MG63 (cell line): ENCODE measurements at regions not wholly inside any gene's neighbourhood (a gene's known extent, or its start where the extent isn't known, plus 50 kb on each side); places are given as distances from the start of the nearest gene placed in this dataset.

ENCODE experiments used
- DNase-seq: peaks from one replicate; pipeline ENCODE4 v3.0.0-alpha.2; 2020
- H3K27me3 ChIP-seq: fragments of 250-450 bp; sonication (Bioruptor Pico); 2 replicates; pipeline ENCODE4 v1.5.1; 2020; ENCODE audit warnings: mild to moderate bottlenecking, moderate library complexity
- H3K36me3 ChIP-seq: fragments of 250-450 bp; sonication (Bioruptor Pico); 2 replicates; pipeline ENCODE4 v1.5.1; 2020; ENCODE audit warnings: mild to moderate bottlenecking, moderate library complexity
- H3K4me3 ChIP-seq: fragments of 250-450 bp; sonication (Bioruptor Pico); 2 replicates; pipeline ENCODE4 v1.5.1; 2020; ENCODE audit warnings: mild to moderate bottlenecking, moderate library complexity
- H3K9me3 ChIP-seq: fragments of 250-450 bp; sonication (Bioruptor Pico); 2 replicates; pipeline ENCODE4 v1.5.1; 2020; ENCODE audit warnings: mild to moderate bottlenecking, moderate library complexity

- Histone ChIP-seq H3K9me3 (no peaks in the 10 kb centered on the region), H3K36me3 (no peaks in the 10 kb centered on the region), H3K27me3 (no peaks in the 10 kb centered on the region), H3K4me3 (no peak overlapping the region)
- DNase-seq, result no peak
Observed at GRCh38 chr2:47660168-47660567, 89.4 kb upstream of the KCNK12 start.

- Histone ChIP-seq H3K4me3 (no peak overlapping the region), H3K36me3 (no peaks in the 10 kb centered on the region), H3K9me3 (no peaks in the 10 kb centered on the region), H3K27me3 (no peaks in the 10 kb centered on the region)
- no peak for DNase-seq
Observed at GRCh38 chr2:47658646-47659320, 88.0 kb upstream of the KCNK12 start.

- DNase-seq, result no peak
- Histone ChIP-seq H3K4me3 (no peak overlapping the region), H3K36me3 (no peaks in the 10 kb centered on the region), H3K27me3 (no peaks in the 10 kb centered on the region), H3K9me3 (no peaks in the 10 kb centered on the region)
Observed at GRCh38 chr2:47657886-47658489, 87.2 kb upstream of the KCNK12 start.

- Histone ChIP-seq H3K9me3 (no peaks in the 10 kb centered on the region), H3K36me3 (no peaks in the 10 kb centered on the region), H3K27me3 (no peaks in the 10 kb centered on the region), H3K4me3 (no peak overlapping the region)
- no peak for DNase-seq
Observed at GRCh38 chr2:47656715-47657600, 86.2 kb upstream of the KCNK12 start.

GRCh38 chr2:47655563-47655880, 84.7 kb upstream of the KCNK12 start:
- no peaks in the 10 kb centered on the region for H3K9me3 ChIP-seq
- H3K27me3 ChIP-seq, result no peaks in the 10 kb centered on the region
- H3K36me3 ChIP-seq, result no peaks in the 10 kb centered on the region
- no peak for DNase-seq
- no peak overlapping the region for H3K4me3 ChIP-seq

GRCh38 chr2:47654790-47655562, 84.2 kb upstream of the KCNK12 start:
- Histone ChIP-seq H3K9me3 (no peaks in the 10 kb centered on the region), H3K4me3 (no peak overlapping the region), H3K27me3 (no peaks in the 10 kb centered on the region), H3K36me3 (no peaks in the 10 kb centered on the region)
- DNase-seq, result no peak

- Histone ChIP-seq H3K36me3 (no peaks in the 10 kb centered on the region), H3K9me3 (no peaks in the 10 kb centered on the region), H3K4me3 (no peak overlapping the region), H3K27me3 (no peaks in the 10 kb centered on the region)
- no peak for DNase-seq
Observed at GRCh38 chr2:47653902-47654789, 83.4 kb upstream of the KCNK12 start.

- Histone ChIP-seq H3K36me3 (no peaks in the 10 kb centered on the region), H3K27me3 (no peaks in the 10 kb centered on the region), H3K4me3 (no peak overlapping the region), H3K9me3 (no peaks in the 10 kb centered on the region)
- DNase-seq, result no peak
Observed at GRCh38 chr2:47653036-47653435, 82.3 kb upstream of the KCNK12 start.

- H3K9me3 ChIP-seq, result no peaks in the 10 kb centered on the region
- no peaks in the 10 kb centered on the region for H3K27me3 ChIP-seq
- no peak overlapping the region for H3K4me3 ChIP-seq
- H3K36me3 ChIP-seq, result no peaks in the 10 kb centered on the region
- no peak for DNase-seq
Observed at GRCh38 chr2:47652061-47652690, 81.4 kb upstream of the KCNK12 start.

GRCh38 chr2:47651296-47651695, 80.5 kb upstream of the KCNK12 start:
- H3K4me3 ChIP-seq, result no peak overlapping the region
- no peaks in the 10 kb centered on the region for H3K9me3 ChIP-seq
- DNase-seq, result no peak
- H3K36me3 ChIP-seq, result no peaks in the 10 kb centered on the region
- H3K27me3 ChIP-seq, result no peaks in the 10 kb centered on the region

GRCh38 chr2:47650001-47650535, 79.3 kb upstream of the KCNK12 start:
- no peaks in the 10 kb centered on the region for H3K27me3 ChIP-seq
- no peak overlapping the region for H3K4me3 ChIP-seq
- no peak for DNase-seq
- H3K9me3 ChIP-seq, result no peaks in the 10 kb centered on the region
- no peaks in the 10 kb centered on the region for H3K36me3 ChIP-seq

- Histone ChIP-seq H3K27me3 (no peaks in the 10 kb centered on the region), H3K36me3 (no peaks in the 10 kb centered on the region), H3K9me3 (no peaks in the 10 kb centered on the region), H3K4me3 (no peak overlapping the region)
- DNase-seq, result no peak
Observed at GRCh38 chr2:47645246-47645645, 74.5 kb upstream of the KCNK12 start.

- H3K9me3 ChIP-seq, result no peaks in the 10 kb centered on the region
- DNase-seq, result no peak
Observed at GRCh38 chr2:47644351-47644750, 73.6 kb upstream of the KCNK12 start.

GRCh38 chr2:47641366-47641765, 70.6 kb upstream of the KCNK12 start:
- no peak for DNase-seq
- H3K4me3 ChIP-seq, result no peak overlapping the region
- H3K36me3 ChIP-seq, result no peaks in the 10 kb centered on the region
- H3K27me3 ChIP-seq, result no peaks in the 10 kb centered on the region
- H3K9me3 ChIP-seq, result no peaks in the 10 kb centered on the region

More at GRCh38 chr2:47644351-47644750, 73.6 kb upstream of the KCNK12 start:
- H3K27me3 ChIP-seq, result no peaks in the 10 kb centered on the region
- no peak overlapping the region for H3K4me3 ChIP-seq
- no peaks in the 10 kb centered on the region for H3K36me3 ChIP-seq

GRCh38 chr2:47640356-47640755, 69.6 kb upstream of the KCNK12 start:
- H3K9me3 ChIP-seq, result no peaks in the 10 kb centered on the region
- H3K27me3 ChIP-seq, result no peaks in the 10 kb centered on the region
- H3K4me3 ChIP-seq, result no peak overlapping the region
- no peaks in the 10 kb centered on the region for H3K36me3 ChIP-seq
- no peak for DNase-seq
